ENCODE measurements at regions not wholly inside any gene's neighbourhood (a gene's known extent, or its start where the extent isn't known, plus 50 kb on each side); places are given as distances from the start of the nearest gene placed in this dataset.

GRCh38 chr1:80251591-80251990, 1245.1 kb upstream of the ADGRL4 start:
- H3K9me3 ChIP-seq (replicated peaks in 1 of 3) = no peaks in the 10 kb centered on the region
- no peak overlapping the region for H3K27ac ChIP-seq
- TF ChIP-seq POLR2A (IDR thresholded peaks at IDR 0.05) = no peak
- no peak for TF ChIP-seq CTCF (IDR thresholded peaks at IDR 0.05)
- intact Hi-C loops (cut with DNase I) = no loop called here
- DNase-seq = no peak
- 7 to 17% (median 14%) methylated on average over 1 of the region's 1 CpG for whole genome bisulfite sequencing, 4 donors
- no peaks in the 10 kb centered on the region for H3K36me3 ChIP-seq (replicated peaks in 1 of 2)
- no peak overlapping the region for H3K4me3 ChIP-seq
- no peaks in the 10 kb centered on the region for H3K4me1 ChIP-seq (replicated peaks in 1 of 2)
- H3K27me3 ChIP-seq = no peaks in the 10 kb centered on the region

- no peak overlapping the region for H3K27ac ChIP-seq
- no peaks in the 10 kb centered on the region for H3K9me3 ChIP-seq (replicated peaks in 1 of 3)
- H3K4me1 ChIP-seq (replicated peaks in 1 of 2) = no peaks in the 10 kb centered on the region
- H3K27me3 ChIP-seq = no peaks in the 10 kb centered on the region
- TF ChIP-seq CTCF (IDR thresholded peaks at IDR 0.05) (no peak), POLR2A (IDR thresholded peaks at IDR 0.05) (no peak)
- no peak overlapping the region for H3K4me3 ChIP-seq
- no peak for DNase-seq
- intact Hi-C loops (cut with DNase I) = no loop called here
- H3K36me3 ChIP-seq (replicated peaks in 1 of 2) = no peaks in the 10 kb centered on the region
Observed at GRCh38 chr1:80251171-80251570, 1244.6 kb upstream of the ADGRL4 start.

- no peak for DNase-seq
- TF ChIP-seq CTCF (IDR thresholded peaks at IDR 0.05) = no peak
- TF ChIP-seq POLR2A (IDR thresholded peaks at IDR 0.05) = no peak
- no peaks in the 10 kb centered on the region for H3K9me3 ChIP-seq (replicated peaks in 1 of 3)
- H3K4me3 ChIP-seq = no peak overlapping the region
- H3K36me3 ChIP-seq (replicated peaks in 1 of 2) = no peaks in the 10 kb centered on the region
- WGBS, 4 donors = 79 to 95% (median 93%) methylated on average over 3 of the region's 3 CpGs
- intact Hi-C loops (cut with DNase I) = no loop called here
- no peak overlapping the region for H3K27ac ChIP-seq
- H3K4me1 ChIP-seq (replicated peaks in 1 of 2) = no peaks in the 10 kb centered on the region
- no peaks in the 10 kb centered on the region for H3K27me3 ChIP-seq
Observed at GRCh38 chr1:80250573-80251168, 1244.1 kb upstream of the ADGRL4 start.

GRCh38 chr1:80249699-80250098, 1243.2 kb upstream of the ADGRL4 start:
- H3K36me3 ChIP-seq (replicated peaks in 1 of 2) = no peaks in the 10 kb centered on the region
- no peaks in the 10 kb centered on the region for H3K9me3 ChIP-seq (replicated peaks in 1 of 3)
- H3K4me1 ChIP-seq (replicated peaks in 1 of 2) = no peaks in the 10 kb centered on the region
- intact Hi-C loops (cut with DNase I) = no loop called here
- H3K27me3 ChIP-seq = no peaks in the 10 kb centered on the region
- H3K4me3 ChIP-seq = no peak overlapping the region
- no peak overlapping the region for H3K27ac ChIP-seq
- WGBS, 4 donors = 94 to 100% (median 96%) methylated on average over 1 of the region's 1 CpG
- TF ChIP-seq CTCF (IDR thresholded peaks at IDR 0.05) (no peak), POLR2A (IDR thresholded peaks at IDR 0.05) (no peak)
- no peak for DNase-seq

Measured in adrenal gland (tissue), 9 donors.